ENCODE measurements at regions not wholly inside any gene's neighbourhood (a gene's known extent, or its start where the extent isn't known, plus 50 kb on each side); places are given as distances from the start of the nearest gene placed in this dataset.

DNA sequence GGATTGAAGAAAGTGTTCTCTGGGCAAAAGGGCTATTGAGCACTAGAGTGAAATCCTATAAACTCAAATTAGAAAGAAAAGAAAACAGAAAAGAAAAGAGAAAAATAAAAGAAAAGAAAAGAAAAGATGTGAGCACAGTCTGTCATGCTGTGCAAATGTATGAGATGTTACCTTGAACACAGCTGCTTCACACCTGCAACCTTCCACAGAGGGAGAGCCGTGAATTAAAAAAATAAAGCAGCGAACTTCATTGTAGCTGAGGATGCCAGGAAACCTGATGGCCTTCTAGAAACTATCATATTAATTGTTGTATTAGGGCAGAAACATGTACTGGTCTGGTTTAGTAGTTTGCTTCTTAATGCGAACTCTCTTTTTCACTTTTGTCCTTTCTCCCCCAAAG lies 88.0 kb upstream of the SATB1 start:
- no peaks in the 10 kb centered on the region for H3F3A ChIP-seq (ENCODE audit: low read depth)
- DNase-seq (ENCODE audit: low spot score), result no peak
- TF ChIP-seq, protein P1, sequence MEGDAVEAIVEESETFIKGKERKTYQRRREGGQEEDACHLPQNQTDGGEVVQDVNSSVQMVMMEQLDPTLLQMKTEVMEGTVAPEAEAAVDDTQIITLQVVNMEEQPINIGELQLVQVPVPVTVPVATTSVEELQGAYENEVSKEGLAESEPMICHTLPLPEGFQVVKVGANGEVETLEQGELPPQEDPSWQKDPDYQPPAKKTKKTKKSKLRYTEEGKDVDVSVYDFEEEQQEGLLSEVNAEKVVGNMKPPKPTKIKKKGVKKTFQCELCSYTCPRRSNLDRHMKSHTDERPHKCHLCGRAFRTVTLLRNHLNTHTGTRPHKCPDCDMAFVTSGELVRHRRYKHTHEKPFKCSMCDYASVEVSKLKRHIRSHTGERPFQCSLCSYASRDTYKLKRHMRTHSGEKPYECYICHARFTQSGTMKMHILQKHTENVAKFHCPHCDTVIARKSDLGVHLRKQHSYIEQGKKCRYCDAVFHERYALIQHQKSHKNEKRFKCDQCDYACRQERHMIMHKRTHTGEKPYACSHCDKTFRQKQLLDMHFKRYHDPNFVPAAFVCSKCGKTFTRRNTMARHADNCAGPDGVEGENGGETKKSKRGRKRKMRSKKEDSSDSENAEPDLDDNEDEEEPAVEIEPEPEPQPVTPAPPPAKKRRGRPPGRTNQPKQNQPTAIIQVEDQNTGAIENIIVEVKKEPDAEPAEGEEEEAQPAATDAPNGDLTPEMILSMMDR (IDR thresholded peaks at IDR 0.05), result no peak
- TF ChIP-seq EZH2phosphoT487 (IDR thresholded peaks at IDR 0.05) (no peak), EZH2 (IDR thresholded peaks at IDR 0.05) (no peak)
- no peaks in the 10 kb centered on the region for H3K36me3 ChIP-seq
- H3K27me3 Mint-ChIP-seq (ENCODE audit: insufficient read depth, low read depth), result no peaks in the 10 kb centered on the region
- peaks cover 5% of the 10 kb centered on the region for H3K27me3 ChIP-seq
- peaks cover 3% of the 10 kb centered on the region for H3K4me1 Mint-ChIP-seq
- H3K27ac ChIP-seq, result no peak overlapping the region
- H3K9me3 ChIP-seq (ENCODE audit: low read depth), result no peaks in the 10 kb centered on the region
- H3K27ac Mint-ChIP-seq, result no peak overlapping the region
- no peaks in the 10 kb centered on the region for H4K20me1 ChIP-seq (ENCODE audit: low read depth)
- H3K4me3 Mint-ChIP-seq, result no peak overlapping the region
- no peak overlapping the region for H2AFZ ChIP-seq (replicated peaks)
- no peak overlapping the region for H3K4me2 ChIP-seq
- no peaks in the 10 kb centered on the region for H3K79me2 ChIP-seq (ENCODE audit: low read depth)
- H3K36me3 Mint-ChIP-seq, result no peaks in the 10 kb centered on the region
- no peaks in the 10 kb centered on the region for H3K9me3 Mint-ChIP-seq
- no peak overlapping the region for H3K4me3 ChIP-seq
- no peak overlapping the region for H3K9ac ChIP-seq
- H3K4me1 ChIP-seq, result peaks cover 6% of the 10 kb centered on the region

DNA sequence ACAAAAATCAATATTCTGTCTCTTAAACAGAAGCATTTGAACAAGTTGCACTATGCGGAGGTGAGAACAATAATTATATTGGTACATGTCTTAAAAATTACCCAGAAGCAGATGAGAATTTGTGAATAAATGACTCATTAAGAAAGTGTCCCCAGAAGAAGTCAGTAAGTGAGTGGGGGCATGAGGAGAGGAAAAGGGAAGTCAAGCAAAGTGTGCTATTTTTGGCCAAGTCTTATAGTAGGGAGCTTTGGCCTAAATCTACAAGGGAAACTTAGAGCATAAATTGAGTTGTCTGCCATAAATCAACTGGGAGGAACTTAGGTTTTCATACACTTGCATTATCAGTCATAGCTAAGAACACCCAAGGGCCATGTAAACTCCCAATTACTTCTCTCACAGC lies 86.9 kb upstream of the SATB1 start:
- H3K9ac ChIP-seq, result no peak overlapping the region
- no peak overlapping the region for H3K4me3 Mint-ChIP-seq
- no peak overlapping the region for H3K4me3 ChIP-seq
- H2AFZ ChIP-seq (replicated peaks), result no peak overlapping the region
- no peak for DNase-seq (ENCODE audit: low spot score)
- H3K9me3 Mint-ChIP-seq, result no peaks in the 10 kb centered on the region
- no peaks in the 10 kb centered on the region for H3K79me2 ChIP-seq (ENCODE audit: low read depth)
- H3K36me3 Mint-ChIP-seq, result no peaks in the 10 kb centered on the region
- H4K20me1 ChIP-seq (ENCODE audit: low read depth), result no peaks in the 10 kb centered on the region
- H3K27ac Mint-ChIP-seq, result no peak overlapping the region
- H3K9me3 ChIP-seq (ENCODE audit: low read depth), result no peaks in the 10 kb centered on the region
- H3F3A ChIP-seq (ENCODE audit: low read depth), result no peaks in the 10 kb centered on the region
- no peaks in the 10 kb centered on the region for H3K36me3 ChIP-seq
- H3K4me1 Mint-ChIP-seq, result peaks cover 3% of the 10 kb centered on the region
- peaks cover 5% of the 10 kb centered on the region for H3K27me3 ChIP-seq
- H3K4me1 ChIP-seq, result peaks cover 6% of the 10 kb centered on the region
- H3K27me3 Mint-ChIP-seq (ENCODE audit: insufficient read depth, low read depth), result no peaks in the 10 kb centered on the region
- no peak for TF ChIP-seq EZH2phosphoT487 (IDR thresholded peaks at IDR 0.05)
- no peak for TF ChIP-seq EZH2 (IDR thresholded peaks at IDR 0.05)
- TF ChIP-seq, protein P1 (IDR thresholded peaks at IDR 0.05), result no peak
- H3K4me2 ChIP-seq, result no peak overlapping the region
- H3K27ac ChIP-seq, result no peak overlapping the region

DNA sequence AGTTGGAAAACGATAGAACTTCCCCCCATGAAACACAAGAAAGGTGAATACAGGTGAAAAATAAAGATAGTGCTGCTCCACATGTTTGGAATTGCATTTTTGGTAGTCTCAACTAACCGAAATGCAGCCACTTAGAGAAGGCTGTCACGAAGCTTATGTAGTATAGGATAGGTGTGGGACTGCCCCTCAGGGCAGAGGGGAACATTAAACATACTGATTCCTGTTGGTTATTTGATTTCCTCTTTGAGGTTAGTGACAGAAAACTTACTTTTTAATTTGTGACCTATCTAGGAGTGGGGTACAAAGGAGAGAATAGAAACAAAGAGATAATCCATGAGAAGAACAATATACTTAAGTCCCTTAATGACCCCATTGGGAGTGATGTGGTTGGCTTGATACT lies 85.8 kb upstream of the SATB1 start:
- Histone ChIP-seq H3K9me3 (ENCODE audit: low read depth) (no peaks in the 10 kb centered on the region), H3K4me3 (no peak overlapping the region), H3K79me2 (ENCODE audit: low read depth) (no peaks in the 10 kb centered on the region), H3K4me2 (no peak overlapping the region), H3K4me1 (peaks cover 4% of the 10 kb centered on the region), H2AFZ (replicated peaks) (no peak overlapping the region), H4K20me1 (ENCODE audit: low read depth) (no peaks in the 10 kb centered on the region), H3F3A (ENCODE audit: low read depth) (no peaks in the 10 kb centered on the region), H3K27me3 (peaks cover 5% of the 10 kb centered on the region), H3K9ac (no peak overlapping the region), H3K27ac (no peak overlapping the region), H3K36me3 (no peaks in the 10 kb centered on the region)
- Mint-ChIP-seq H3K4me3 (no peak overlapping the region), H3K27me3 (ENCODE audit: insufficient read depth, low read depth) (no peaks in the 10 kb centered on the region), H3K4me1 (peaks cover under 1% of the 10 kb centered on the region), H3K9me3 (no peaks in the 10 kb centered on the region), H3K27ac (no peak overlapping the region), H3K36me3 (no peaks in the 10 kb centered on the region)
- TF ChIP-seq, protein P1 (IDR thresholded peaks at IDR 0.05), result no peak
- TF ChIP-seq EZH2phosphoT487 (IDR thresholded peaks at IDR 0.05) (no peak), EZH2 (IDR thresholded peaks at IDR 0.05) (no peak)
- DNase-seq (ENCODE audit: low spot score), result no peak

Measured in neural progenitor cell (in vitro differentiated cells).